GM19240 (cell line): ENCODE measurements at regions not wholly inside any gene's neighbourhood (a gene's known extent, or its start where the extent isn't known, plus 50 kb on each side); places are given as distances from the start of the nearest gene placed in this dataset.

ENCODE experiments used
- DNase-seq: peaks from one replicate; pipeline ENCODE4 v3.0.0; 2011; ENCODE audit warnings: low spot score; ENCODE audit not compliant: insufficient read length

DNA sequence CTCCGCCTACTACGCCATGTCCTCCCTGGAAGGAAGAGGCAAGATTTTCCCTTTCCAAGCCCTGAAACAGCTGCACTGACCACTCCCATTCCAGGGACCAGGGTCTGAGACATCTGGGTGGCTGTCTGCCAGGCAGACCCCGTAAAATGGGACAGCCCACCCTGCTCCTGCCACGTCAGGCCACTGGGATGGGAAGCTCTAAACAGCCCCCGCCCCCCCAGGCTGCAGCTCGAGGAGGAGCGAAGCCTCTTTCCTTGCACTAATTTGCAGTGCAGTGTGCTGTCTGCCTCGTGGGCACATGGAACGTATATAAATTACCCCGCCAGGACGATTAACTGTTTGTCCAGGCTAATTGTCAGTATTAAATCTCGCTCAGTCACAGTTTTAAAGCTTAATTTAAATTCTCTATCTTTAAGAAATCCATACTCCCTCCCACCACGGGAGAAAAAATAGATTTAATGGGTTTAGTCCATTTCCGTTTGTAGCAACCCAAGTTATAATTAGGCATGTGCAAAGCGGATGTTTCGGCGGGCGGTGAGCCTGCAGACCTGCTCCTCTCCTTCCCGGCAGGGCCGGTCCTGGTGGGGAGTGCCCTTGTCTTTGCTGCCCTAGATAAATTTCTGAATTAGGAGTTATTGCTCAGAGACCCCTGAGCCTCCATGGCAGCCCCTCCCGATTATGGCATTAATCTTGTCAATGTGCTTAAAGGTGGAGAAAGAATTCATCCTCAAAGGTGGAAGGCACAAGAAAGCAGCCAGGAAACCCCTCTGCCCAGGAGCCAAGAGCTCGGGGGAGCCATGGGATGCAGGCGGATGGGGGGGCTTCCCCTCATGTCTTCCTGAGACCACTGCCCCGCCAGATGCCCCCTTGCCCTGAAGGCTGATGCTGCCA, 268.0 kb upstream of the TNRC6C start:
- no peak for DNase-seq

GRCh38 chr17:77691216-77692085, 267.1 kb upstream of the TNRC6C start:
- DNase-seq, result no peak

DNA sequence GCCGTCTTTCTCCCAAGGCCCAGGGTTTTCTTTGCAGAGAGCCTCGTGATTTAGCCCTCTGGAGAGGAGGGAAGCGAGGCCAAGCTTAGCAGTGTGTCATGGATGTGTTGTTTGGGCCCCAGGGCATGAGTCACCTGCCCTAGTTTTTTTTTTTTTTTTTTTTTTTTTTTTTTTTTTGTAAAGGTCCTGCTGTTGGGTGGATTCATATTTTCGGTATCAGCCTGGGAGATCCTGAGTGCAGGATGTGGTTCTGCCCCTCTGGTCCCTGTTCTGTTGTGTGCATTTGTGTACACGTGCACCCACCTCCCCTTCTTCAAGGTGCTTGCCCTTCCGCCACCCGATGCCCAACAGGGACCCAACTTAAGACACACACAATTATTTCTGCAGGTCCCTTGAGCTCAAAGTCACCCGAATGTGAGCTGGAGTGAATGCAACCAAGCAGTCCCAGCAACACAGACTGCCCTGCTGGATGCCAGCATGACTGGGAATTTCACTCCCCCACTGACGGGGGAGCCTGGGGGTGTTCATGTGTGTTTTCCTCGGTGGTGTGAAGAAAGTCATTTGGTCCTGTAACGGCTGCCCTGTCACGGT, 265.8 kb upstream of the TNRC6C start:
- DNase-seq, result no peak

- no peak for DNase-seq
Measured at GRCh38 chr17:77693301-77693700, 265.2 kb upstream of the TNRC6C start.

DNA sequence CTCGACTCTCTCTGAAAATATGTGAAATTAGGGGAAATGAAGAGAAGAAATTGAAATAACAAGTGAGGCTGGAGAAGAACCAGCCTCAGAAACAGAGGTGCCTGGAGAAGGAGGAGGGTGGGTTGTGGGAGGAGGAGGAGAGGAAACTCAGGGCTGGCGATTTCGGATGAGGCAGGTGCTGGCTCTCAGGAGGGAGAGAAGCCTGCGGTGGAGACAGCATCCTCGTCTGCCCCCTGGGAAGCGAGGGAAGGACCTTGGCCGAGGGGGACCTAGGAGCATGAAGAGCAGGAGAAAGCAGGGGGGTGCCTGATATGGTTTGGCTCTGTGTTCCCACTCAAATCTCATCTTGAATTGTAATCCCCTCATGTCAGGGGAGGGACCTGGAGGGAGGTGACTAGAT, 264.7 kb upstream of the TNRC6C start:
- no peak for DNase-seq

DNA sequence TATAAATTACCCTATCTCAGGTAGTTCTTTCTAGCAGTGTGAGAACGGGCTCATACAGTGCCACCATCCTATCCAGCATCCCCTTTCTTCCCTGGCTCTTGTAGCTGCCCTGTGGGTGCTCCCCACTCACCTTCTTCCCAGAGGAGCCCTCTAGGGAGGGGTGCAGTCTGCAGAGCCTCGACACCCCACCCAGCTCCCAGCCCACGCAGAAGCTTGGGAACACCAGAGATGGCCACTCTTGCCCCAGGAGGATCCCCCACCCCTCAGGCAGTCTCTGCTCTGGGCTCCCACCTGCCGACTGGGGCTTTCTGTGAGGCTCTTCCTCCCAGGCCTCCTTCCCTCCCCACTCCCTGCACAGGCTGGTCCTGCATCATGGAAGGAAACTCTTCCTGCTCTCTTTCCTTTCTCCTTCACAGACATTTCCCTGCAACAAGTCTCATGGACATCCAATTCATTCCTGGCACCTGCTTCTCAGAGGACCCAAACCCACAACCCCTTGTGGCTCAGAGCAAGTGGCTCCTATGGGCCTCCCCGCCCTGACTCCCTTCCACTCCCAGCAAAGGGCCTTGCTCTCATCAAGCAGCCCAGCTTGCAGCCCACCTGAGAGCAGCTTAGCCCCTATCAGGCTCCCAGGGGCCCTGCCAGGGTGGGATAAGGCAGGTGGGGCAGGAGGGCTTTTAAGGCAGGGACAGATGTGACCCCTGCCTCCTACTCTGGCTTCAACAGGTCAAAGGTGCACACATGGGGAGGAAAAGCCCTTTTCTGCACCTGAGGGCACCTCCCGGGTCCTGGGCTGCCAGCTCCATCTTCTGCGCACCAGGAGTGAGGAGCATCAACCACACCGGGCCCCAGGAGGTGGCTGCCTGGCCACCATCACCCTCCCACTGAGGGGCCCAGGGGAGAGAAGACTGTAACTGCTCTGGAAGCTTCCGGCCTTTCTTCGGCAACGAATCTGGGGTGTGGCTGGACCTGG, 263.8 kb upstream of the TNRC6C start:
- no peak for DNase-seq

DNA sequence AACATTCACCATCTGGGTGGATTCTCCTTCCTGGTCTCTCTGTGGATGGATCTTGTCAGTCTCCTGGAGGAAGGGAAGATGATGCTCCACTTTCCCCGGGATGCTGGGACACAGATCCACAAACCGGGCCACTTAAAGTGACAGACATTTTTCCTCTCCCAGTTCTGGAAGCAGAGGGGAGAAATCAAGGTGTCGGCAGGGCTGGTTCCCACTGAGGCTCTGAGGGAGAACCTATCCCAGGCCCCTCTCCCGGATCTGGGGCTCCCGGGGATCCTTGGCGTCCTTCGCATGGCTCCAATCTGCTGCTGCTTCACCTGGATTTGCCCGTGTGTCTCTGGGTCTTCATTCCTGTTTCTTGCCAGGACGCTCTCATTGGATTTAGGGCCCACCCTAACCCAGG, 263.1 kb upstream of the TNRC6C start:
- DNase-seq, result no peak

DNA sequence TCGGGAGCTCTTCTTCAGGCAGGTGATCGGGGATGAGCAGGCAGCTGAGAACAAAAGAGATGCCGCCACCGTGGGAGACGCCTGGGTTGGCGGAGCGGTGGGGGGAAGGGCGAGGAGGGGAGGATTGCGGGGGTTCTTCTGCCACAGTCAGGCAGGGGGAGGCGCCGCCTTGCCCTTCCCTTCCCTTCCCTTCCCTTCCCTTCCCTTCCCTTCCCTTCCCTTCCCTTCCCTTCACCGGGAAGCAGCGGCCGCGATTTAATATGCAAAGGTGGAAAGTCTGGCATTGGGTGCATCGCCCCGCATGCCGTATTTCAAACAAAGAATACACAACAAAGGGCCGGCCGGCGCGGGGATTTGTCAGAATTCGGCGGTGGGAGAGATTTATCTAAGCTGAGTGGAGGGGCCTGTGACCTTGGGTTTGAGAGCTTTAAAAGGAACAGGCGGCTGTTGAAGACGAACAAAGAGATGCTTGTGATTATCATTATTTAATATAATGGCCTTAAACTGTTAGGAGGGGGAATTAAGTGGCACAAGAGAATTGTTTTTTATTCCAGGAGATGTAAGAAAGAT, 262.3 kb upstream of the TNRC6C start:
- no peak for DNase-seq

GRCh38 chr17:77696721-77697460, 261.6 kb upstream of the TNRC6C start:
- no peak for DNase-seq

- DNase-seq, result no peak
Measured at GRCh38 chr17:77697480-77698400, 260.8 kb upstream of the TNRC6C start.

- DNase-seq, result no peak
Measured at GRCh38 chr17:77698903-77699623, 259.4 kb upstream of the TNRC6C start.

DNA sequence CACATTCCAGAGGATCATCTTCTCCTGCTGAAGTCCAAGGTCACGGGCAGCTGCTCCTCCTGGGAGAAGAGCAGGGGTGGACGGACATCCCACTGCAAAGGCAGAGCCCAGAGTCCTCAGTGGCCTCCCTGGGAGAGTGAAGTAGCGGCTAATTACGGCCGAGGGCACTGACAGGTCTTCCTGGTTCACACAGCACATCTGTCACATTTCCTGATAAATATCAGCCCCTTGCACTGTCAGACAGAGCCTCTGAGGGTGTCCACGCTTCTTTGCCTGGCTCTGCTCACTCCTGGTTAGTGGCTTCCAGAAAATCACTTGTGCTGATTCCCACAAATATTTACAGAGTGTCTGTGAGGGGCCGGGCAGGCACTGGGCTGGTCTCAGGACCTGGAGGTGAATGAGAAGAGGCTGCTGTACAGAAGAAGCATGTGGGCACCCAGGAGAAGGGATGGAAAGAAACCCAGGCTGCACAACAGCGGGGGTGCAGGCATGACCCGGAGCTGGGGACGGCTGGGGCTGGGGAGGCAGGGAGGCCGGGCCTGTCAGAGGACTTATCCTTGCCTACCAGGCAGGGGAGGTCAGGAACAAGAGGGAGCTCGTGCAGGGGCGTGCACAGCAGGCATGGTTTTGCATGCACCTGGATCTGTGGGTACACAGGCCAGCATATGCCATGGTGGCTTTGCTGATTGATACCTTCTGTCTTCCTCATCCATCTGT, 258.2 kb upstream of the TNRC6C start:
- DNase-seq, result no peak

GRCh38 chr17:77701996-77702395, 256.5 kb upstream of the TNRC6C start:
- no peak for DNase-seq

DNA sequence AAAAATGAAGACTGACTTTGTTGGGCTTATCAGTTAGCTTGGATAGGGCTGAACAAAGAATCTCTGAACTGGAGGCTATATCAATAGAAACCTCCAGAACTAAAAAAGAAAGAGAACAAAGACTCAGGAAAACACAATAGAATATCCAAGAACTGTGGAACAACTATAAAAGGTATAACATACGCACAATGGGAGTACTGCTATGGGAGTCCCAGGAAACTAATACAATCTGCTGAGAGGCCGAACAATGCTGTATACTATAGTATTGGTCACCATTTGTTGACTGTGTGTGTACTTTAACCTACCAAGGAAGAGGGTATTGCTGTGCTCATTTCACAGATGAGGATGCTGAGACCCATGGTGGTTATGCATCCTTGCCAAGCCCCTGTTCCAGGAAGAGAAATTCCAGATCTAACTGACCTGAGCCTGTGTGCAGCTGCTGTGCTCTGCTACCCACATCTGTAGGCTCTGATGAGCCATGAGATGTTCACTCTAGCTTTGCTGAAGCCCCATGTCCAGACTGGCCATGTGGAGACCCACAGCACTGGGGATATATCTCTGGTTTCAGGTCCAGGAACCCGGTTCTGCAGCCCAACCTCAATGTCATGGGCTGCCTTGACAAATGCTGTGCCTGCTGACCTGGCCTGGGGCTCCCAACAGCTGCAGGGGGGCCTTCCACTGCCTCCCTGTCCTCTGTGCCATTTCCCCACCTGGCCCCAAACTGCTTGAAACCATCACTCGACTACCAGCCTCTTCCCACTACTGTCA, 254.3 kb upstream of the TNRC6C start:
- DNase-seq, result no peak

- no peak for DNase-seq
Measured at GRCh38 chr17:77706938-77707337, 251.6 kb upstream of the TNRC6C start.

GRCh38 chr17:77707546-77707945, 251.0 kb upstream of the TNRC6C start:
- no peak for DNase-seq

- no peak for DNase-seq
Measured at GRCh38 chr17:77708049-77708448, 250.5 kb upstream of the TNRC6C start.
